Panc1 (cell line): ENCODE measurements at regions not wholly inside any gene's neighbourhood (a gene's known extent, or its start where the extent isn't known, plus 50 kb on each side); places are given as distances from the start of the nearest gene placed in this dataset.

Experiments
- ATAC-seq: fragments of 200-7000 bp; cut with Tn5 transposase; 2 replicates; pipeline ENCODE4 v1.9.1; 2020; ENCODE audit warnings: mild to moderate bottlenecking, moderate library complexity
- BruUV-seq: library from RNA; stranded (reverse); fragments of 400-500 nt; replicated peaks from 2 replicates; lab custom pipeline; 2021; lab: Mats Ljungman, UMichigan
- CTCF ChIA-PET: fragments of 300-600 bp; sonication (Branson Sonifier 250); formaldehyde crosslinking; loops from one replicate; lab custom pipeline; 2022; ENCODE audit warnings: antibody characterized with exemption; lab: Charles Lee
- POLR2A ChIA-PET: fragments of 300-600 bp; sonication (Branson Sonifier 250); formaldehyde crosslinking; loops from one replicate; lab custom pipeline; 2022; ENCODE audit warnings: antibody characterized with exemption; lab: Charles Lee
- DNase-seq: peaks from one replicate; pipeline ENCODE4 v3.0.0-alpha.2; 2010; ENCODE audit warnings: low read depth, low spot score
- H3K27ac ChIP-seq: 2 replicates; pipeline ENCODE4 v1.5.1; 2011; ENCODE audit warnings: mild to moderate bottlenecking, low read length, inconsistent platforms
- H3K27me3 ChIP-seq: fragments of 200-500 bp; sonication (Bioruptor generic); 2 replicates; pipeline ENCODE4 v1.6.0; 2014; ENCODE audit warnings: low read length, inconsistent platforms; ENCODE audit not compliant: control insufficient read depth, insufficient read depth
- H3K36me3 ChIP-seq: fragments of 200-500 bp; sonication (Bioruptor generic); 2 replicates; pipeline ENCODE4 v1.5.1; 2014; ENCODE audit warnings: inconsistent platforms, mild to moderate bottlenecking, low read length, moderate library complexity; ENCODE audit not compliant: control insufficient read depth, insufficient read depth
- H3K4me1 ChIP-seq: 2 replicates; pipeline ENCODE4 v1.5.1; 2011; ENCODE audit warnings: inconsistent platforms, mild to moderate bottlenecking, low read length, moderate library complexity; ENCODE audit not compliant: control insufficient read depth, insufficient read depth
- H3K4me3 ChIP-seq, 2 experiments: 2 replicates each; pipeline ENCODE4 v1.5.1; 2011 to 2012; ENCODE audit warnings: low read depth in 2 of 2, low read length in 2 of 2, mild to moderate bottlenecking in 2 of 2, inconsistent platforms in 1 of 2, moderate library complexity in 1 of 2
- H3K9me3 ChIP-seq: fragments of 200-500 bp; sonication (Bioruptor generic); 2 replicates; pipeline ENCODE4 v1.5.1; 2014; ENCODE audit warnings: low read depth, mild to moderate bottlenecking, inconsistent platforms, low read length, moderate library complexity; ENCODE audit not compliant: control insufficient read depth, insufficient read depth
- CTCF ChIP-seq: fragments of 450-650 bp; IDR thresholded peaks from 2 replicates; pipeline ENCODE4 v1.5.1; 2017; ENCODE audit warnings: mild to moderate bottlenecking
- POLR2AphosphoS5 ChIP-seq: IDR thresholded peaks from 2 replicates; pipeline ENCODE4 v1.6.1; 2012; ENCODE audit warnings: mild to moderate bottlenecking, low read depth, low read length, moderate library complexity
- REST ChIP-seq, 2 experiments: IDR thresholded peaks; 2 replicates each; pipeline ENCODE4 v1.6.1; 2011 to 2012; ENCODE audit warnings: low read depth in 2 of 2, control low read depth in 1 of 2, low read length in 1 of 2, mild to moderate bottlenecking in 1 of 2, moderate library complexity in 1 of 2; ENCODE audit not compliant: insufficient read depth in 1 of 2
- SIN3A ChIP-seq: IDR thresholded peaks from 2 replicates; pipeline ENCODE4 v1.6.1; 2012; ENCODE audit warnings: low read depth, mild to moderate bottlenecking, low read length, moderate library complexity, borderline replicate concordance; ENCODE audit not compliant: insufficient read depth
- TCF7L2 ChIP-seq: IDR thresholded peaks from 2 replicates; pipeline ENCODE4 v1.6.1; 2011; ENCODE audit warnings: mild to moderate bottlenecking, low read depth, low read length, inconsistent platforms
- in situ Hi-C: cut with HindIII; loops from 2 replicates; pipeline ENCODE4 v1.10.0; 2016; ENCODE audit warnings: low sequenced_read_pairs, low pct_unique_long_range_greater_than_20kb
- intact Hi-C: fragments of 100-400 bp; cut with micrococcal nuclease; formaldehyde crosslinking; loops from one replicate; pipeline ENCODE4 v1.10.0; 2022; ENCODE audit not compliant: unreplicated experiment

- Histone ChIP-seq H3K36me3 (no peaks in the 10 kb centered on the region), H3K4me3 (no peak overlapping the region), H3K27ac (no peak overlapping the region), H3K9me3 (no peaks in the 10 kb centered on the region), H3K27me3 (no peaks in the 10 kb centered on the region), H3K4me1 (peaks cover 6% of the 10 kb centered on the region)
- intact Hi-C loops = no loop called here
- CTCF ChIA-PET = no interaction called here
- no TSS peak for BruUV-seq
- in situ Hi-C loops = no loop called here
- no peak for TF ChIP-seq POLR2AphosphoS5
- TF ChIP-seq REST (IDR thresholded peaks at IDR 0.05; ENCODE audit: insufficient read depth in 1 of 2, low read depth in 2 of 2, low read length in 1 of 2) = no peak
- POLR2A ChIA-PET = no interaction called here
- DNase-seq = no peak
- ATAC-seq = no peak
These were observed 456.4 kb downstream of the GADD45G start for GRCh38 chr9:90061187-90061586.

GRCh38 chr9:90062982-90063381 is 458.2 kb downstream of the GADD45G start:
- BruUV-seq = no TSS peak
- DNase-seq (no peak), ATAC-seq (no peak)
- Histone ChIP-seq H3K27me3 (no peaks in the 10 kb centered on the region), H3K9me3 (no peaks in the 10 kb centered on the region), H3K4me1 (peaks cover 3% of the 10 kb centered on the region), H3K27ac (no peak overlapping the region), H3K36me3 (no peaks in the 10 kb centered on the region), H3K4me3 (no peak overlapping the region)
- ChIA-PET CTCF (no interaction called here), POLR2A (no interaction called here)
- intact Hi-C loops = no loop called here
- in situ Hi-C loops = no loop called here
- TF ChIP-seq TCF7L2 (no peak), CTCF (no peak), POLR2AphosphoS5 (no peak), SIN3A (no peak), REST (IDR thresholded peaks at IDR 0.05; ENCODE audit: insufficient read depth in 1 of 2, low read depth in 2 of 2, low read length in 1 of 2) (no peak)
